HEK293 (cell line): ENCODE measurements at regions not wholly inside any gene's neighbourhood (a gene's known extent, or its start where the extent isn't known, plus 50 kb on each side); places are given as distances from the start of the nearest gene placed in this dataset.

Experiments used
- CTCF ChIA-PET: fragments of 350-600 bp; formaldehyde crosslinking; extraction: SDS; loops from one replicate; lab custom pipeline; 2021; ENCODE audit warnings: antibody characterized with exemption; lab: Yijun Ruan, JAX
- POLR2A ChIA-PET: fragments of 300-600 bp; formaldehyde crosslinking; extraction: SDS; loops from one replicate; lab custom pipeline; 2020; ENCODE audit warnings: antibody characterized with exemption, inconsistent platforms; lab: Yijun Ruan, JAX
- H3K27ac ChIP-seq: fragments of 200-500 bp; sonication (Bioruptor generic); 2 replicates; pipeline ENCODE4 v1.5.1; 2014; ENCODE audit warnings: low read depth, low read length, control low read depth, inconsistent platforms; ENCODE audit errors: extremely low read depth
- H3K36me3 ChIP-seq, 2 experiments: fragments of 200-500 bp in 1 of 2; sonication (Bioruptor generic) in 1 of 2; 1 replicate in 1 of 2; 2 replicates in 1 of 2; pipeline ENCODE4 v1.5.1; 2014 to 2017; ENCODE audit warnings: inconsistent platforms in 2 of 2, low read length in 2 of 2; ENCODE audit not compliant: control insufficient read depth in 2 of 2, insufficient read depth in 1 of 2
- H3K4me1 ChIP-seq: fragments of 200-500 bp; sonication (Bioruptor generic); 2 replicates; pipeline ENCODE4 v1.5.1; 2014; ENCODE audit warnings: mild to moderate bottlenecking, low read length, inconsistent platforms; ENCODE audit not compliant: control insufficient read depth, insufficient read depth
- H3K4me3 ChIP-seq: 2 replicates; pipeline ENCODE4 v1.5.1; 2011; ENCODE audit warnings: low read depth, mild to moderate bottlenecking, control low read depth, low read length, moderate library complexity
- H3K9me3 ChIP-seq: fragments of 200-500 bp; sonication (Bioruptor generic); 2 replicates; pipeline ENCODE4 v1.5.1; 2014; ENCODE audit warnings: low read depth, low read length, inconsistent platforms; ENCODE audit not compliant: control insufficient read depth, insufficient read depth
- MEIS1 ChIP-seq: sonication (generic); formaldehyde crosslinking; IDR thresholded peaks from 2 replicates; pipeline ENCODE4 v1.8.1; 2022; ENCODE audit warnings: missing genetic modification reagents, mild to moderate bottlenecking, borderline replicate concordance
- MYNN ChIP-seq: fragments of 450-650 bp; formaldehyde crosslinking; IDR thresholded peaks from 2 replicates; pipeline ENCODE4 v1.5.1; 2016; ENCODE audit warnings: missing biosample characterization, missing genetic modification characterization, borderline replicate concordance
- OSR2 ChIP-seq: fragments of 450-650 bp; formaldehyde crosslinking; IDR thresholded peaks from 2 replicates; pipeline ENCODE4 v1.5.1; 2016; ENCODE audit warnings: missing biosample characterization, missing genetic modification characterization
- PRDM6 ChIP-seq: fragments of 450-650 bp; formaldehyde crosslinking; IDR thresholded peaks from 2 replicates; pipeline ENCODE4 v1.5.1; 2017; ENCODE audit warnings: missing biosample characterization, missing genetic modification characterization
- REPIN1 ChIP-seq: fragments of 450-650 bp; formaldehyde crosslinking; IDR thresholded peaks from 2 replicates; pipeline ENCODE4 v1.5.1; 2017; ENCODE audit warnings: missing biosample characterization, missing genetic modification characterization, low read depth
- YY2 ChIP-seq: fragments of 450-650 bp; formaldehyde crosslinking; IDR thresholded peaks from 2 replicates; pipeline ENCODE4 v1.5.1; 2016; ENCODE audit warnings: missing biosample characterization, missing genetic modification characterization
- ZNF140 ChIP-seq: fragments of 450-650 bp; formaldehyde crosslinking; IDR thresholded peaks from 2 replicates; pipeline ENCODE4 v1.5.1; 2016; ENCODE audit warnings: missing biosample characterization, missing genetic modification characterization
- ZNF223 ChIP-seq: fragments of 450-650 bp; formaldehyde crosslinking; IDR thresholded peaks from 2 replicates; pipeline ENCODE4 v1.5.1; 2016; ENCODE audit warnings: missing biosample characterization, missing genetic modification characterization
- ZNF239 ChIP-seq: fragments of 450-650 bp; formaldehyde crosslinking; IDR thresholded peaks from 2 replicates; pipeline ENCODE4 v1.5.1; 2016; ENCODE audit warnings: missing biosample characterization, missing genetic modification characterization
- ZNF274 ChIP-seq, 2 experiments: fragments of 200-500 bp in 1 of 2; fragments of 450-650 bp in 1 of 2; sonication (Bioruptor generic) in 1 of 2; formaldehyde crosslinking in 1 of 2; IDR thresholded peaks; 2 replicates each; pipeline versions ENCODE4 v1.5.1 to v1.6.1; 2014 to 2016; ENCODE audit warnings: borderline replicate concordance in 1 of 2, inconsistent platforms in 1 of 2, low read length in 1 of 2, missing biosample characterization in 1 of 2, missing genetic modification characterization in 1 of 2
- ZNF280D ChIP-seq: fragments of 450-650 bp; formaldehyde crosslinking; IDR thresholded peaks from 2 replicates; pipeline ENCODE4 v1.5.1; 2016; ENCODE audit warnings: missing biosample characterization, missing genetic modification characterization
- ZNF335 ChIP-seq: fragments of 450-650 bp; formaldehyde crosslinking; conservative IDR thresholded peaks from 2 replicates; pipeline ENCODE4 v1.5.1; 2016; ENCODE audit warnings: missing biosample characterization, missing genetic modification characterization
- ZNF391 ChIP-seq: fragments of 450-650 bp; formaldehyde crosslinking; IDR thresholded peaks from 2 replicates; pipeline ENCODE4 v1.5.1; 2016; ENCODE audit warnings: low read depth, missing biosample characterization, missing genetic modification characterization, borderline replicate concordance
- ZNF394 ChIP-seq: fragments of 450-650 bp; formaldehyde crosslinking; IDR thresholded peaks from 2 replicates; pipeline ENCODE4 v1.5.1; 2016; ENCODE audit warnings: missing biosample characterization, missing genetic modification characterization, mild to moderate bottlenecking, moderate library complexity, borderline replicate concordance
- ZNF510 ChIP-seq: fragments of 450-650 bp; formaldehyde crosslinking; IDR thresholded peaks from 2 replicates; pipeline ENCODE4 v1.5.1; 2018; ENCODE audit warnings: mild to moderate bottlenecking, missing genetic modification characterization, missing biosample characterization; ENCODE audit not compliant: insufficient replicate concordance
- ZNF548 ChIP-seq: fragments of 450-650 bp; formaldehyde crosslinking; IDR thresholded peaks from 2 replicates; pipeline ENCODE4 v1.5.1; 2016; ENCODE audit warnings: missing biosample characterization, missing genetic modification characterization
- ZNF555 ChIP-seq: fragments of 450-650 bp; formaldehyde crosslinking; conservative IDR thresholded peaks from 2 replicates; pipeline ENCODE4 v1.5.1; 2017; ENCODE audit warnings: missing biosample characterization, mild to moderate bottlenecking, missing genetic modification characterization, inconsistent platforms
- ZNF654 ChIP-seq: fragments of 450-650 bp; formaldehyde crosslinking; IDR thresholded peaks from 2 replicates; pipeline ENCODE4 v1.5.1; 2016; ENCODE audit warnings: low read depth, missing biosample characterization, missing genetic modification characterization
- ZNF660 ChIP-seq: fragments of 450-650 bp; IDR thresholded peaks from 2 replicates; pipeline ENCODE4 v1.5.1; 2018; ENCODE audit warnings: missing biosample characterization, mild to moderate bottlenecking, missing genetic modification characterization
- ZNF777 ChIP-seq: fragments of 450-650 bp; formaldehyde crosslinking; IDR thresholded peaks from 2 replicates; pipeline ENCODE4 v1.5.1; 2017; ENCODE audit warnings: missing biosample characterization, missing genetic modification characterization, borderline replicate concordance

GRCh38 chr1:116242741-116243140 is 130.3 kb upstream of the ATP1A1 start (continued):
- no peak for TF ChIP-seq ZNF510 (tag by site-specific recombination)

DNA sequence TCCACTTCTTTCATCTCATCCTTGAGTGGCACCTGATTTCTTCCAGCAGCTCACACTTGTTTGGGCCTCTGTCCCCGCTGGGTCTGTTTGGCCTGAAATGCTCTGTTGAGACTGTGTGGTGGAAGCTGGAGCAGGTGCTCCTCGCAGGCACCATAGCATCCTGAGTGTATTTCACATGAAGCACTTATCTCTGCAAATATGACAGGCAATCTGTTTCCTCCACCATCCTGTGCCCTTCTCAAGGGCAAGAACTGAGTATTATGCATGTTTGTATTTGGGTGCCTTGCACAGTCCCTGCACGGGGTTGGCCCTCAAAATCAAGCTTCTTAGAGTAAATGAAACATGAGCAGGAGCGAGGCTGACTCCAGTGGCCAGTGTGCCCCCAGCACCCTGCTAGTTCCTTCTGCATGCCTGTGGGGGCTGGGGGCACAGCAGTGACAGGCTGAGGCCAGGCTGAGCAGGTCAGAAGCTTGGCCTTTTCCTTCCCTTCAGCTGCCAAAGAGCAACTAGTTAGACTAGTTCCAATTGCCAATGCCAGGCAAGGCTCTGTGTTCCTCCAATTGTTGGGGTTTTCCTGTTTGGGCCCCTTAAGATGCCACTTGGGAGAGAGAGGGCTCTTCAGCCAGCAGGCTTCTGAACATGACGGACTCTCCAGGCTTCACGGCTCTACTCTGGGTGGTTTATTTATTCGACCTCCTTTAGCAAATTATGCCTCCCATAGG is 129.6 kb upstream of the ATP1A1 start:
- no peak for TF ChIP-seq ZNF280D (tag by site-specific recombination)
- no peak for TF ChIP-seq ZNF660 (tag by site-specific recombination)
- TF ChIP-seq ZNF548: no peak
- no peak for TF ChIP-seq ZNF335 (tag by site-specific recombination)
- no peak for TF ChIP-seq MEIS1 (CRISPR knock-in tag)
- TF ChIP-seq PRDM6 (tag by site-specific recombination): no peak
- TF ChIP-seq ZNF140 (tag by site-specific recombination): no peak
- TF ChIP-seq ZNF394 (tag by site-specific recombination): no peak
- no peak for TF ChIP-seq ZNF274 (IDR thresholded peaks at IDR 0.05; ENCODE audit: low read length)
- no peak for TF ChIP-seq ZNF274 (tag by site-specific recombination; IDR thresholded peaks at IDR 0.05; ENCODE audit: borderline replicate concordance)
- no peak for TF ChIP-seq ZNF239
- no peak for TF ChIP-seq ZNF555 (tag by site-specific recombination)
- TF ChIP-seq ZNF777 (tag by site-specific recombination): no peak
- TF ChIP-seq ZNF654 (tag by site-specific recombination): no peak
- no peak for TF ChIP-seq MYNN (tag by site-specific recombination)
- TF ChIP-seq YY2 (tag by site-specific recombination): no peak
- TF ChIP-seq OSR2 (tag by site-specific recombination): no peak
- no peak for TF ChIP-seq REPIN1 (tag by site-specific recombination)
- TF ChIP-seq ZNF391 (tag by site-specific recombination): no peak
- TF ChIP-seq ZNF223 (tag by site-specific recombination): no peak
- no peak overlapping the region for H3K27ac ChIP-seq
- CTCF ChIA-PET: interaction anchor here (0.5 to 1.8 kb wide), 3 partner anchors 14 to 104 kb away, joined by 3 to 6 read pairs (median 3); no protein-coding TSS in a partner anchor

More for the DNA sequence above, 129.6 kb upstream of the ATP1A1 start:
- Histone ChIP-seq H3K9me3 (no peaks in the 10 kb centered on the region), H3K36me3 (no peaks in the 10 kb centered on the region), H3K4me1 (no peaks in the 10 kb centered on the region), H3K4me3 (no peak overlapping the region)
- POLR2A ChIA-PET: no interaction called here
